NCI-H2081 (cell line): ENCODE measurements at regions not wholly inside any gene's neighbourhood (a gene's known extent, or its start where the extent isn't known, plus 50 kb on each side); places are given as distances from the start of the nearest gene placed in this dataset.

Experiments used
- DNase-seq, 2 experiments: peaks; one replicate each; lab custom pipeline; 2025; lab: John Stamatoyannopoulos, UW

DNA sequence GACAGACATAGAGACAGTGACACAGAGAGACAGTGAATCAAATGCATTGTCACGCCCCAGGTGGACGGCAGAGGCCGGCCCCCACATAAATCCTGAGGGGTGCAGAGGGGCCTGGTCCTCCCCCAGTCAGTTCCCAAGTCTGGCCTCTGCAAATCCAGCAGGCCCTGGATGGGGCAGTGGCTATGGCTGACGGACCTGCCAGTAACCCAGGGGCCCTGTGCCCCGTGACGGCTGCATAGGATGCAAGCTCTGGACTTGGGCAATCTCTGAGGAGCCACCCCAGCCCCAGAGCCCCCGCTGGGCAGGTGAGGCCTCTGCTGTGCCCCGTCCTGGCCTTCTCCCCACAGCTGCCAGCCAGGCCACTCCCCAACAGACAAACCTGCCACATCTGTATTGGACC, 204.5 kb downstream of the BRD1 start:
- no peak for DNase-seq

DNA sequence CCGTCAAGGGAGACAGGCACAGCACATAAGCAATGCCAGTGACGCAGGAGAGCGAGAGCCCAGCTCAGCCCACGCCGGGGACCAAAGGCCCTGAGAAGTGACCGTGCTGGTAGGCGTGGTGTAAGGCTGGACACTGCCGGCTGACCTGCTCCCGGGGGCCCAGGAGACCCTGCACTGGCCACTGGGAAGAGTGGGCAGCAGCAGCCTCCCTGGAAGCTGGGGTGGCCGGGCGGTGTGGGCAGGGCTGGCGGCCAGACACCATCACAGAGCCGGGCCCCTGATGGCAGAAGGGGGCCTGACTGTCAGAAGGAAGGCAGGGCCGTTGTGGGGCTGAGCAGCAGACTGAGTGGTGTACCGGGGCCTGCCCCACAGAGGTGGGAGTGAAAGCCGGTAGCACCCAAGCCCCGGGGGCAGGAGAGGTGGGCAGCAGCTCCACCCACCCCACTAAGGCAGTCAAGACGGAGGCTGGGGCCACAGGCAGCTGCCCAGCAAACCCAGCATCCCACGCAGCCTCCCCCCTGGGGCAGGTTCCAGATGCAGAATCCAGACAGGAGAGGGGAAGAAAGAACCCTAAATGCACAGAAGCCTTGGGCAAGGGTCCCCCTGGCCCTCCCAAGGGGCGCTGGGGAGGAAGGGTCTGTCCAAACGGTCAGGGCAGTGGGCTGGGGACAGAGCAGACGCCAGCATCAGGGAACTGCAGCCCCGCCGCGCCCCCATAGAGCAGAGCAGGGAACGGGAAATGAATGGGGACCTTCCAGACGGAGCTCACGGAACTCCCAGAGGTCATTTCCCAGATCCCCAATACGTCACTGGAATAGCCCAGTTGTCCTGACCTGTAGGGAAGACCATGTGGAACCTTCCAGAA, 205.2 kb downstream of the BRD1 start:
- DNase-seq: no peak

DNA sequence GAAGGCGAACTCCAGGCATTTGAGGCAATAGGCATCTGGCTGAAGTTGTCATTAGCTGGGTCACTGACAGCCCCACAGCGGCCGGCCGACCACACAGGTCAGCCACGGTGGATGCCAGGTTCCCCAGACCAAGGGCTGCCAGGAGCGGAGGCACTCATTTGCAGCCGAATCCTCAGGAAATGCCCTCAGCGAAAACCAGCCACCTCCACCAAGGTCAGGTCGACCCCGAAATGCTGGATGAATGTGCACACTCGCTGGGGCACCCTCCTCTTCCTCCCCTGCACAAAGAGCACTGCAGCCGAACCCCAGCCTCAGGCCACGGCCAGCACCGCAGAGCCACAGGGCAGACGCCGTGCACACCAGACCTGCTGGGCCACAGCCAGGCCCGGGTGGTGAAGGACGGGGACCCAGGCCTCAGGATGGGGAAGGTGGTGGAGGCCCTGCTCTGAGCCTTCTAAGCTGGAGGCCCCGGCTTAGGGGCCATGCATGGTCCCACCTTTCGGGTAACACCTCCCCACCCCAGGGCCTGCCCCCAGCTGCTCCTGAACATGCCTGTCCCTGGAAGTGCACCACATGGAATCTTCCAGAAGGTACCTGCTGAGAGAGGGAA, 206.0 kb downstream of the BRD1 start:
- DNase-seq: no peak

DNA sequence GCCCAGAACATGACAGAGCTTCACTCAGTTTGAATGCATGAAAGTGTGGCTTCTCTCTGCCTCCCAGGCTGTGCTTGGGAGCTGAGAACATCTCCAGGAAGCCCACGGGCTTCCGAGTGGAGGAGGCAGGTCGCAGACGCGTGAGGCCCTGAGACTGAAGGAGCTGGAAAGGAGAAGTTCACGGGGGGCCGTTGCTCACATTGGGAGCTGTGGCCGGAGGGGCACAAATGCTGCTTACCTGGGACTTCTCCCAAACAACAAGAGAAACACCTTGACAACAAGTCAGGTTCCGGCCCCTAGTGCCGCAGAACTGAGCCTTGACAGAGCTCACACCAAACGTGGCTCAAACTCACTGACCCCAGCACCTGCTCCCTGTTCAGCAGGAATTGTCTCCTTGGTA, 207.0 kb downstream of the BRD1 start:
- DNase-seq: no peak

- no peak for DNase-seq
Measured at GRCh38 chr22:49620003-49620556, 207.6 kb downstream of the BRD1 start.

GRCh38 chr22:49619301-49619700, 208.4 kb downstream of the BRD1 start:
- DNase-seq: no peak

GRCh38 chr22:49618677-49618953, 209.1 kb downstream of the BRD1 start:
- no peak for DNase-seq

GRCh38 chr22:49617866-49618676, 209.6 kb downstream of the BRD1 start:
- no peak for DNase-seq

- DNase-seq: no peak
Measured at GRCh38 chr22:49617264-49617663, 210.4 kb downstream of the BRD1 start.

DNA sequence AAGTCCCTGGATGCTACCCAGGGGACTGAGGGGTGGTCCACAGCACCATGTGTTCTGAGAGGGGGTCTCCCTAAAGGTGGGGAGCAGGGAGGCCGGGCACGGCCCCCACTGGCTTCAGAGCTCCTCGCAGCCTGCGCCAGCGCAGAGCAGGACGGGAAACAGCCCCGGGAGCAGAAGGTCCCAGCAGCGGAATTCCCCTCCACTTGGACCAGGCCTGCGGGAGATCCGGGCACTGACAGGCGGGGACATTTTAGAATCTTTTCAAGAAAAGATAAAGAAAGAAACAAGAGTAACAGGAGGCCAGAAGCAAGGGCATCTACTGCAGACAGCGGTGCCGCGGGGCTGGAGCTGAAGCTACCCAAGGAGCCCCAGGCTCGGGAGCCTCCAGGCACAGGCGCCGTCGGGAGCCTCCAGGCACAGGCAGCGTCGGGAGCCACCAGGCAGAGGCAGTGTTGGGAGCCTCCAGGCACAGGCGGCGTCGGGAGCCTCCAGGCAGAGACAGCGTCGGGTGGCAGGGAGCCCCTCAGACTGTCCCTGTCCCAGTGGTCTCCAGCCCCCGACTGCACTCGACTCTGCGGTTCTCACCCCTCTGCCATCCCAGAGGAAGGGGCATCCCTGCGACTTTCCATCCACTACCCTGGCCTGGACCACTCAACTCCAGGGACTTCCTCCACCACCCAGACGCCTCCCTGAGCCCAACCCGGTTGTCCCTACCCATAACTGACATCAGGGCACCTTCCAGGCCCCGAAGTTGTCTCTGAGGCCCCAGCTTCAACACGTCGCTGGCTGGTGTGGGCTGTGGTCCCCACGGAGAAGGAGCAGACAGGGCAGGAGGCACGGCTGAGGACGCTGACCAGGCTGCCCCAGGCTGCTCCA, 211.1 kb downstream of the BRD1 start:
- no peak for DNase-seq

GRCh38 chr22:49614966-49615965, 212.4 kb downstream of the BRD1 start:
- DNase-seq: no peak

DNA sequence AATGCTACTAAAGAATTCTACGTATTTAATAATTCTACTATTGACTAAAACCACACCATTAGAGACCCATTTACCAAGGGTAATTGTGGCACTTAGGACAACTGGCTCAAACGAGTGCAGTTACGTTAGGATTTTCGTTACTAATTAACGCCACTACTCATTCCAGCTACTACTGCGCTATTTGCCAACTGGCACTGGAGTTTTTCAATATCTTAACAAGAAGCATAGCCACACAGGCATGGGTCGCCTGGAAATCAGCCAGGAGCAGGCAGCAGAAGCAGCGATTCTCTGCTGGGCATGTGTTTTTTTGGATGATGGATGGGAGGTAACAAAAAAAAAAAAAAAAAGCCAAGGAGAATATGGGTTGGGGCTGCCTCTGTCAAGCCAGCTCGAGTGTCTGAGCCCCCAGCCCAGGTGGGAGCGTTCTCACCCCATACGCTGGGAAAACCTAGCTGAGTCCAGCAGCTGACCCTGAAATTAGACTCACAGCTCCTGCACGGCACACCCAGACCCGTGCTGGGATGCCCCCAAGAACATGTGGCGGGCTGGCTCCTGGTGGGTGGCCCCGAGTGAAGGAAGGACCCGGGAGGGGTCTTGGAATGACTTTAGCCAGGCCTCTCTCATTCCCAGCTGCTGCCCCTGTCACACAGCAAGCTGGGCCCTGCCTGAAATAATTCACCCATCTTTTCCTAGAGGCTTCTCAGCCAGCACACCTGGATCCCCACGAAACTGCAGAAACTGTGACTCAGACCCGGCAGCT, 214.0 kb downstream of the BRD1 start:
- no peak for DNase-seq

DNA sequence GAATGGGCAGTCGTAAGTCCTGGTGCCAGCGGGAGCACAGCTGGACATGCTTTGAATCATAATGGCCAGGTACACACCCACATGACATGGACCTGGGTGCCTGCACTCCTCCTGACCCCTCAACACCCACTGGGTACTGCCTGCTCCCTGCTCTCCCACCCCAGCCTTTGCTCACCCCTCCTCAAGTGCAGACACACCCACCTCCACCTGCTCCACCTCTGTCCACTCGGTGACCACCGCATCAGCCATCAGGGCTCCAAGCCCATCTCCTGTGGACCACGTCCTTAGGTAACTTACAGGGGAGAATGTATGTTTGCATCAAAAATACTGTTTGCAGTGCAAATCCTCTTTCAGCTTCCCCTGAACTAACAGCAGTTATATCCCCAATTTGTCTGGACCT, 214.6 kb downstream of the BRD1 start:
- DNase-seq: no peak

GRCh38 chr22:49609207-49609876, 218.3 kb downstream of the BRD1 start:
- no peak for DNase-seq

- no peak for DNase-seq
Measured at GRCh38 chr22:49608660-49609059, 219.0 kb downstream of the BRD1 start.

GRCh38 chr22:49608228-49608627, 219.4 kb downstream of the BRD1 start:
- DNase-seq: no peak

GRCh38 chr22:49607821-49608220, 219.9 kb downstream of the BRD1 start:
- no peak for DNase-seq

DNA sequence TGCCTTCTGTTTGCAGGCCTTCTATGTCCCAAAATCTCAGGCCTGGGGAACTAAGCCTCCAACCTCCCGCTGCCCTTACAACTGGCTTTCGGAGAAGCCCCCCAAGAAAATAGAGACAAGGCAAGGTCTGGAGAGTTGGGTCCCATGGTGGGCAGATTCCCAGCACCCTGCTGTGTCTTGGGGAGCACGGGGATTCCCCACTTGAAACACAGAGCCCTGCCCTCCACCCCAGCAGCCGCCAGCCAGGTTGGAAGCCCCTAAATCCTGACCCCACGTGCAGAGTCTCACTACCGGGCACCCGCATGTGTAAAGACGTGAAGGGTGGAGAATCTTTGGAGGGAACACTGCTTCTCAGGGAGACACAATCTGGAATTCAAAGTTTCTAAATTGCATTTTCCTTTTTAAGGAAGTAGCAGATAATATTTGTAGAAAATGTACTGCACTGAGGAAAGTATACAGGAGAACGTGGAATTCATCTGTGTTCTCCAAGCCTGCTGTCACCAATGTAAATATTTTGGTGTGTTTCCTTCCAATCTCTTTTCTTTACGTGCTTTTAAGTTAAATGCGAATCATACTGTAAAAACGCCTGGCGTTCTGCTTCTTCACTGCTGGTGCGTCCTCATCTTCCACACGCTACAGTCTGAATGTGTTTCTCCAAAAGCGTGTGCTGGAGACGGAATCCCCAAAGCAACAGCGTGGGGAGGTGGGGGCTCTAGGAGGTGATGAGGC, 220.9 kb downstream of the BRD1 start:
- DNase-seq: no peak
